PC-3 (cell line): ENCODE measurements at regions not wholly inside any gene's neighbourhood (a gene's known extent, or its start where the extent isn't known, plus 50 kb on each side); places are given as distances from the start of the nearest gene placed in this dataset.

Experiments used
- ATAC-seq: fragments of 200-7000 bp; cut with Tn5 transposase; 2 replicates; pipeline ENCODE4 v1.9.1; 2020; ENCODE audit warnings: mild to moderate bottlenecking, moderate library complexity
- BruUV-seq: library from RNA; stranded (reverse); fragments of 400-500 nt; replicated peaks from 2 replicates; lab custom pipeline; 2021; lab: Mats Ljungman, UMichigan
- CTCF ChIA-PET: fragments of 300-600 bp; sonication (Branson Sonifier 250); formaldehyde crosslinking; loops from one replicate; lab custom pipeline; 2022; ENCODE audit warnings: antibody characterized with exemption; lab: Charles Lee
- POLR2A ChIA-PET: fragments of 300-600 bp; sonication (Branson Sonifier 250); formaldehyde crosslinking; loops from one replicate; lab custom pipeline; 2022; ENCODE audit warnings: antibody characterized with exemption; ENCODE audit not compliant: unreplicated experiment; lab: Charles Lee
- DNase-seq: peaks from one replicate; pipeline ENCODE4 v3.0.0-alpha.2; 2015
- H2AFZ ChIP-seq: fragments of 300-600 bp; sonication (generic); 2 replicates; pipeline ENCODE4 v1.6.0; 2016; ENCODE audit warnings: antibody characterized with exemption, low read length
- H3F3A ChIP-seq: fragments of 300-600 bp; sonication (generic); one replicate; pipeline ENCODE4 v1.6.0; 2017; ENCODE audit warnings: antibody characterized with exemption, low read length, control low read depth, mild to moderate bottlenecking; ENCODE audit not compliant: unreplicated experiment
- H3K27ac ChIP-seq: fragments of 300-600 bp; sonication (generic); 2 replicates; pipeline ENCODE4 v1.5.1; 2016; ENCODE audit warnings: mild to moderate bottlenecking, low read length
- H3K27me3 ChIP-seq: fragments of 300-600 bp; sonication (generic); 2 replicates; pipeline ENCODE4 v1.6.1; 2016; ENCODE audit warnings: low read length, mixed read lengths
- H3K36me3 ChIP-seq: fragments of 300-600 bp; sonication (generic); 2 replicates; pipeline ENCODE4 v1.6.1; 2016; ENCODE audit warnings: low read depth, mixed run types, low read length, mixed read lengths
- H3K4me1 ChIP-seq: fragments of 300-600 bp; sonication (generic); 2 replicates; pipeline ENCODE4 v1.5.1; 2016; ENCODE audit warnings: low read length; ENCODE audit not compliant: insufficient read depth
- H3K4me2 ChIP-seq: fragments of 300-600 bp; sonication (generic); 2 replicates; pipeline ENCODE4 v1.6.0; 2016; ENCODE audit warnings: low read length
- H3K4me3 ChIP-seq: fragments of 300-600 bp; sonication (generic); 2 replicates; pipeline ENCODE4 v1.5.1; 2016; ENCODE audit warnings: mild to moderate bottlenecking, low read length, mixed read lengths
- H3K79me2 ChIP-seq: fragments of 300-600 bp; sonication (generic); 2 replicates; pipeline ENCODE4 v1.6.1; 2017; ENCODE audit warnings: low read length, mixed read lengths
- H3K9ac ChIP-seq: fragments of 300-600 bp; sonication (generic); 2 replicates; pipeline ENCODE4 v1.6.0; 2016; ENCODE audit warnings: mild to moderate bottlenecking, low read length
- H3K9me2 ChIP-seq: fragments of 300-600 bp; sonication (generic); replicated peaks from 2 replicates; pipeline ENCODE4 v1.6.1; 2016; ENCODE audit warnings: mixed run types, low read length, mixed read lengths
- H3K9me3 ChIP-seq: fragments of 300-600 bp; sonication (generic); 2 replicates; pipeline ENCODE4 v1.6.1; 2016; ENCODE audit warnings: low read length, mixed read lengths
- H4K20me1 ChIP-seq: fragments of 300-600 bp; sonication (generic); 2 replicates; pipeline ENCODE4 v1.6.1; 2016; ENCODE audit warnings: low read length, mixed read lengths
- EZH2 ChIP-seq: fragments of 300-600 bp; sonication (generic); IDR thresholded peaks from one replicate; pipeline ENCODE4 v1.6.1; 2017; ENCODE audit warnings: antibody characterized with exemption, mild to moderate bottlenecking, low read length; ENCODE audit not compliant: unreplicated experiment
- EZH2phosphoT487 ChIP-seq: fragments of 300-600 bp; sonication (generic); IDR thresholded peaks from 2 replicates; pipeline ENCODE4 v1.6.1; 2018; ENCODE audit warnings: mild to moderate bottlenecking, antibody characterized with exemption, low read length, borderline replicate concordance
- intact Hi-C: fragments of 100-400 bp; cut with micrococcal nuclease; formaldehyde crosslinking; loops from 2 replicates; pipeline ENCODE4 v1.9.0; 2023
- TF ChIP-seq, protein P1 (sequence below): fragments of 300-600 bp; sonication (generic); conservative IDR thresholded peaks from 2 replicates; pipeline ENCODE4 v1.5.1; 2017; ENCODE audit warnings: antibody characterized with exemption, low read depth, mild to moderate bottlenecking, low read length

GRCh38 chrX:127025013-127025412, 205.5 kb downstream of the PRR32 start:
- Histone ChIP-seq H3K9ac (no peak overlapping the region), H3K4me2 (no peak overlapping the region), H3K4me3 (no peak overlapping the region), H3K27me3 (no peaks in the 10 kb centered on the region), H3F3A (no peaks in the 10 kb centered on the region), H3K9me2 (no peaks in the 10 kb centered on the region), H3K9me3 (no peaks in the 10 kb centered on the region), H3K4me1 (no peaks in the 10 kb centered on the region), H3K36me3 (no peaks in the 10 kb centered on the region), H4K20me1 (no peaks in the 10 kb centered on the region), H3K27ac (no peak overlapping the region), H2AFZ (no peak overlapping the region), H3K79me2 (no peaks in the 10 kb centered on the region)
- CTCF ChIA-PET: no interaction called here
- BruUV-seq: no TSS peak
- TF ChIP-seq, protein P1, sequence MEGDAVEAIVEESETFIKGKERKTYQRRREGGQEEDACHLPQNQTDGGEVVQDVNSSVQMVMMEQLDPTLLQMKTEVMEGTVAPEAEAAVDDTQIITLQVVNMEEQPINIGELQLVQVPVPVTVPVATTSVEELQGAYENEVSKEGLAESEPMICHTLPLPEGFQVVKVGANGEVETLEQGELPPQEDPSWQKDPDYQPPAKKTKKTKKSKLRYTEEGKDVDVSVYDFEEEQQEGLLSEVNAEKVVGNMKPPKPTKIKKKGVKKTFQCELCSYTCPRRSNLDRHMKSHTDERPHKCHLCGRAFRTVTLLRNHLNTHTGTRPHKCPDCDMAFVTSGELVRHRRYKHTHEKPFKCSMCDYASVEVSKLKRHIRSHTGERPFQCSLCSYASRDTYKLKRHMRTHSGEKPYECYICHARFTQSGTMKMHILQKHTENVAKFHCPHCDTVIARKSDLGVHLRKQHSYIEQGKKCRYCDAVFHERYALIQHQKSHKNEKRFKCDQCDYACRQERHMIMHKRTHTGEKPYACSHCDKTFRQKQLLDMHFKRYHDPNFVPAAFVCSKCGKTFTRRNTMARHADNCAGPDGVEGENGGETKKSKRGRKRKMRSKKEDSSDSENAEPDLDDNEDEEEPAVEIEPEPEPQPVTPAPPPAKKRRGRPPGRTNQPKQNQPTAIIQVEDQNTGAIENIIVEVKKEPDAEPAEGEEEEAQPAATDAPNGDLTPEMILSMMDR: no peak
- no peak for TF ChIP-seq EZH2phosphoT487
- no peak for TF ChIP-seq EZH2
- POLR2A ChIA-PET: no interaction called here
- DNase-seq (no peak), ATAC-seq (no peak)
- intact Hi-C loops: no loop called here

DNA sequence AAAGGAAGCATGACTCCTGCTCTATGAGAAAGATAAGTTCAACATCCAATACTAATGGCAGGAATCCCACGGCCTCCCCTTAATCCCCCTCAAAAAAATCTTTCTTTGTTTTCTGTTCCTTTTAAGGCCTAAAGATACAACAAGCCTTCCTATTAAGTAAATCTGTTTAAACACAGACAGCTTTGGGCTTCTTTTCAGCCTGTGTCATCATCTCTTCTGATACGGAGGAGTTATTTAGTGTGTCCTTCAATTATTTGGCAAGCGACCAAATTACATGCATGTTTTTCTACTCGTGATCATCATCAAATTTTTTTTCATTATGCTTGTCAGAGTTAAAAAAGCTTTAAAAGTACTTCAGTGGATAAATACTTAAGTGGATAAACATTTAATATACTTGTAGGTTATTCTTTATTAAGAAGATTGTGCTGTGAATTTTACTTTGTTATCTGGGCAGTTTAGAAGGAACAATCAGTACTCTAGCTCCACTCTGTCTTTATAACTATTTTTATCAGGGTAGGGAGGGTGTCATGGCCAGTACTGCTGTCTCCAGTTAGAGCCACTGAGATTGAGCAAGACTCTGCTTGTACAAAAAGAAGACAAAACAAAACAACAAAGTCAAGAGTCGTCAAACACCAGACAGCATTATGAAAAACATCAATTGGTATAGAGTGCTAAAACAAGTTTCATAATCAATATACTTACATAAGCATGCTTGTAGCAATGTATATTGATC, 210.7 kb downstream of the PRR32 start:
- Histone ChIP-seq H2AFZ (no peak overlapping the region), H3F3A (no peaks in the 10 kb centered on the region), H3K79me2 (no peaks in the 10 kb centered on the region), H3K4me3 (no peak overlapping the region), H3K27ac (no peak overlapping the region), H3K9ac (no peak overlapping the region), H3K9me3 (no peaks in the 10 kb centered on the region), H3K4me2 (no peak overlapping the region), H3K9me2 (no peaks in the 10 kb centered on the region), H3K4me1 (no peaks in the 10 kb centered on the region), H3K36me3 (no peaks in the 10 kb centered on the region), H3K27me3 (no peaks in the 10 kb centered on the region), H4K20me1 (no peaks in the 10 kb centered on the region)
- DNase-seq (no peak), ATAC-seq (no peak)
- TF ChIP-seq, protein P1: no peak
- TF ChIP-seq EZH2phosphoT487 (no peak), EZH2 (no peak)
- BruUV-seq: no TSS peak
- ChIA-PET POLR2A (no interaction called here), CTCF (no interaction called here)
- intact Hi-C loops: no loop called here

DNA sequence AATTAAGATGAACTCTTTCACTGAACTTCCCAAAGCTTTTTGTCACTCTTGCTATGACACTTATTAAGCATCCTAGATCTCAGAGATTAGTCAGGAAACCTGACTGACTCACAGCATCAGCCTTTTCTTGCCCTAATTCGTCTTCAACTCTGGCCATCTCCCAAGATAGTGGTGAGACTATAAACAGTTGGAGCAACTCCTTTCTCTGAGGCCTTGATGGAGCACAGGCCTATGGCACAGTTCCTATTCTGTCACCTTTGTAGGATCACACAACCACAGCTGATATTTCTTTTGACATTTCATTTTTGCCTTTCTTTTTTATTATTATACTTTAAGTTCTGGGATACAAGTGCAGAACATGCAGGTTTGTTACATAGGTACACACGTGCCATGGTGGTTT, 217.6 kb downstream of the PRR32 start:
- DNase-seq (peak; percentile 9), ATAC-seq (no peak)
- no TSS peak for BruUV-seq
- no peaks in the 10 kb centered on the region for H3K79me2 ChIP-seq
- H3K4me1 ChIP-seq: no peaks in the 10 kb centered on the region
- ChIA-PET POLR2A (no interaction called here), CTCF (no interaction called here)
- TF ChIP-seq, protein P1: no peak
- no peak for TF ChIP-seq EZH2phosphoT487
- TF ChIP-seq EZH2: no peak
- no peaks in the 10 kb centered on the region for H4K20me1 ChIP-seq
- H2AFZ ChIP-seq: no peak overlapping the region
- H3K4me3 ChIP-seq: no peak overlapping the region
- H3K4me2 ChIP-seq: no peak overlapping the region
- H3K9me3 ChIP-seq: no peaks in the 10 kb centered on the region
- H3K27me3 ChIP-seq: no peaks in the 10 kb centered on the region
- H3K27ac ChIP-seq: no peak overlapping the region
- intact Hi-C loops: no loop called here
- no peaks in the 10 kb centered on the region for H3K36me3 ChIP-seq
- no peak overlapping the region for H3K9ac ChIP-seq
- H3F3A ChIP-seq: no peaks in the 10 kb centered on the region
- H3K9me2 ChIP-seq: no peaks in the 10 kb centered on the region
